Lung (tissue), 11 donors: ENCODE measurements at regions not wholly inside any gene's neighbourhood (a gene's known extent, or its start where the extent isn't known, plus 50 kb on each side); places are given as distances from the start of the nearest gene placed in this dataset.

ENCODE experiments used
- ATAC-seq: fragments of 200-7000 bp; cut with Tn5 transposase; one replicate; pipeline ENCODE4 v1.9.1; 2020; ENCODE audit warnings: moderate number of reproducible peaks; ENCODE audit not compliant: insufficient read depth, low FRiP score
- DNase-seq, 3 donors: peaks; one replicate each; pipeline ENCODE4 v3.0.0-alpha.2; 2013 to 2017
- H3K27ac ChIP-seq, 2 donors: one replicate each; pipeline ENCODE4 v1.5.1; 2013; ENCODE audit warnings: mild to moderate bottlenecking in 2 of 2, moderate library complexity in 2 of 2, control low read depth in 1 of 2, inconsistent platforms in 1 of 2, low read depth in 1 of 2, low read length in 1 of 2
- H3K27me3 ChIP-seq, 3 donors: one replicate each; pipeline ENCODE4 v1.5.1; 2013; ENCODE audit warnings: low read length in 2 of 3; ENCODE audit not compliant: control insufficient read depth in 3 of 3, insufficient read depth in 3 of 3
- H3K36me3 ChIP-seq, 4 donors: one replicate each; pipeline ENCODE4 v1.5.1; 2013; ENCODE audit warnings: low read length in 4 of 4, mild to moderate bottlenecking in 1 of 4, moderate library complexity in 1 of 4; ENCODE audit not compliant: control insufficient read depth in 4 of 4, insufficient read depth in 4 of 4
- H3K4me1 ChIP-seq, 5 donors: one replicate each; pipeline ENCODE4 v1.5.1; 2013; ENCODE audit warnings: low read length in 5 of 5, mild to moderate bottlenecking in 2 of 5, moderate library complexity in 1 of 5; ENCODE audit not compliant: control insufficient read depth in 5 of 5, insufficient read depth in 5 of 5
- H3K4me3 ChIP-seq: one replicate; pipeline ENCODE4 v1.5.1; 2013; ENCODE audit warnings: mild to moderate bottlenecking, control low read depth, moderate library complexity
- H3K9ac ChIP-seq, 2 donors: one replicate each; pipeline ENCODE4 v1.5.1; 2013; ENCODE audit warnings: low read length in 2 of 2, control low read depth in 1 of 2; ENCODE audit not compliant: insufficient read depth in 1 of 2
- H3K9me3 ChIP-seq, 4 donors: one replicate each; pipeline ENCODE4 v1.5.1; 2013; ENCODE audit warnings: low read length in 3 of 4, mild to moderate bottlenecking in 1 of 4, moderate library complexity in 1 of 4; ENCODE audit not compliant: control insufficient read depth in 4 of 4, insufficient read depth in 3 of 4
- WGBS, 2 donors: extraction: QIAGEN DNeasy Blood & Tissue Kit; methylation state at CpG; one replicate each; pipeline ENCODE4 v1.1.7; 2013; 5-methylcytosine and 5-hydroxymethylcytosine counted together
- TF ChIP-seq, protein P1 (sequence below): IDR thresholded peaks from 2 replicates; pipeline ENCODE4 v1.5.1; 2012; ENCODE audit warnings: mild to moderate bottlenecking; ENCODE audit errors: control extremely low read depth, extremely low read depth
- donor health status: control.
- donor health status: control.
- donor health status: Bipolar disorder and iron deficiency.
- donor health status: healthy.
- donor health status: DM: yes; HTN: yes; CAD: no.

DNA sequence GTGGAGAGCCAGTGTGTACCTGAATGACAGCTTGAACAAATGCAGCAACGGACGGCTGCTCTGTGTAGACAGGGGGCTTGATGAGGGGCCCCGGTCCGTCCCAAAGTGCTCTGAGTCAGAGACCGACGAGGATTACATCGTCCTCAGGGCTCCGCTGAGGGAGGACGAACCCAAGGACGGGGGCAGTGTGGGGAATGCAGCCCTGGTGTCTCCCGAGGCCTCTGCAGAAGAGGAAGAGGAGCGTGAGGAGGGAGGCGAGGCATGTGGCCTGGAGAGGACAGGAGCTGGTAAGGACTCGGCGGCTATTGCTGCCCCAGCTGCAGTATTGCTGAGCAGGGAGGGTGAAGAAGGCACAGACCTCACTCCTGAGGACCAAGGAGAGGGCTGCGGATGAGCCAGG lies 54.4 kb upstream of the WNT7A start:
- Histone ChIP-seq H3K9ac (no peak overlapping the region), H3K4me1 (peaks cover 0 to 3% (median 0%) of the 10 kb centered on the region in 5 donors), H3K9me3 (peaks cover 0 to 17% (median 0%) of the 10 kb centered on the region in 4 donors), H3K27me3 (no peaks in the 10 kb centered on the region), H3K4me3 (no peak overlapping the region), H3K36me3 (no peaks in the 10 kb centered on the region), H3K27ac (no peak overlapping the region)
- WGBS, 2 donors, result 92% methylated on average over 16 of the region's 16 CpGs
- TF ChIP-seq, protein P1, sequence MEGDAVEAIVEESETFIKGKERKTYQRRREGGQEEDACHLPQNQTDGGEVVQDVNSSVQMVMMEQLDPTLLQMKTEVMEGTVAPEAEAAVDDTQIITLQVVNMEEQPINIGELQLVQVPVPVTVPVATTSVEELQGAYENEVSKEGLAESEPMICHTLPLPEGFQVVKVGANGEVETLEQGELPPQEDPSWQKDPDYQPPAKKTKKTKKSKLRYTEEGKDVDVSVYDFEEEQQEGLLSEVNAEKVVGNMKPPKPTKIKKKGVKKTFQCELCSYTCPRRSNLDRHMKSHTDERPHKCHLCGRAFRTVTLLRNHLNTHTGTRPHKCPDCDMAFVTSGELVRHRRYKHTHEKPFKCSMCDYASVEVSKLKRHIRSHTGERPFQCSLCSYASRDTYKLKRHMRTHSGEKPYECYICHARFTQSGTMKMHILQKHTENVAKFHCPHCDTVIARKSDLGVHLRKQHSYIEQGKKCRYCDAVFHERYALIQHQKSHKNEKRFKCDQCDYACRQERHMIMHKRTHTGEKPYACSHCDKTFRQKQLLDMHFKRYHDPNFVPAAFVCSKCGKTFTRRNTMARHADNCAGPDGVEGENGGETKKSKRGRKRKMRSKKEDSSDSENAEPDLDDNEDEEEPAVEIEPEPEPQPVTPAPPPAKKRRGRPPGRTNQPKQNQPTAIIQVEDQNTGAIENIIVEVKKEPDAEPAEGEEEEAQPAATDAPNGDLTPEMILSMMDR, result no peak
- DNase-seq (no peak), ATAC-seq (no peak)

DNA sequence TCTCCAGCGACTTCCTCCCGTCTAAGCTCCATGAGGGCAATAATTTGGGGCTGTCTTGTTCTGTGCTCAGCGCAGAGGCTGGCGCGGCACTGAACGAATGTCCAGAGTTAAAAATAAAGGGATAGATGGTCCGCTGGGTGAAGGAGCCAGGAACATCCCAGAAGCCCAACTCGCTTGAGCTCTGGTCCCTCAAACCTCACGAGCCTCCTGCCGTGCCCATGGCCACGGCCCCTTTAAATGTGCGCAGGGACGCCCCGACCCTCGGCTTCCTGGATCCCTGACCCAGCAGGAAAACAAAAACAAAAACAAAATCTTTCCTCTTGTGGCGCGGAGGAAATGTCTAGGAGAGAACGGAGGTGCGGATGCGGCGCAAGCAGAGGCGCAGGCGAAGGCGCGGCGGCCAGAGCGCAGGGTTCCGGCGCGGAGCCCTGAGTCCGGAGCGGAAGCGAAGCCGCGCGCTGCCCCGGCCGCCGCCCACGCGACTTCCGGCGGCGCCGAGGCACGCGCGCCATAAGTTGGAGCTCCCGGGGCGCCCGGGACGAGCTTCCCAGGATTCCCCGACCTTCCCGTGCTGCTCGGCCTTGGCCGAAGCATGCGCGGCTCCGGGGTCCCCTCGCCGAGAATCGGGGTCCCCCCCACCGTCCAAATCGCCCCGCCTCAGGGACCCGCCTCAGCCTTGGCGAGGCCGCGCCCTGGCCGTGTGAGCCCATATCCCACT lies 52.9 kb upstream of the WNT7A start:
- H3K4me1 ChIP-seq, result peaks cover 0 to 3% (median 0%) of the 10 kb centered on the region in 5 donors
- 19% methylated on average over 70 of the region's 70 CpGs for WGBS, 2 donors
- peak overlapping the region; percentile 24 for H3K4me3 ChIP-seq
- DNase-seq (peak in 2 of 3 donors; percentile 10 to 50), ATAC-seq (no peak)
- H3K9ac ChIP-seq, result no peak overlapping the region
- TF ChIP-seq, protein P1, result no peak
- no peaks in the 10 kb centered on the region for H3K36me3 ChIP-seq
- H3K27me3 ChIP-seq, result no peaks in the 10 kb centered on the region
- H3K27ac ChIP-seq, result peak overlapping the region in 1 of 2 donors; percentile 3
- peaks cover 0 to 19% (median 0%) of the 10 kb centered on the region in 4 donors for H3K9me3 ChIP-seq

DNA sequence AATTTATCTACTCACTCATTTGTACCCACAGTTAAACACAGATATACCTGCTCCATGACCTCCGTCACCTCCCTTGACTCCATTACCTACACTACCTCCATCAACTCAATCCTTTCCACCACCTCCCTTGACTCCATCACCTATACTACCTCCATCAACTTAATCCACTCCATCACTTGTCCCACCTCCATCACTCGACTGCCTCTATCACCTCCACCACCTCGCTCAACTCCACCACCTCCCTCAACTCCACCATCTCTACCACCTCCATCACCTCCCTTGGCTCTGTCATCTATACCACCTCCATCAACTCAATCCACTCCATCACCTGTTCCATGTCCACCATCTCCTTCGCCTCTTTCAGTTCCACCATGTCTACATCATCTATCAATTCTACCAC lies 51.3 kb upstream of the WNT7A start:
- no peaks in the 10 kb centered on the region for H3K36me3 ChIP-seq
- TF ChIP-seq, protein P1, result no peak
- WGBS, 2 donors, result 95 to 98% methylated on average over 4 of the region's 4 CpGs
- H3K4me3 ChIP-seq, result no peak overlapping the region
- H3K9me3 ChIP-seq, result peaks cover 0 to 26% (median 0%) of the 10 kb centered on the region in 4 donors
- no peak overlapping the region for H3K9ac ChIP-seq
- ATAC-seq (no peak), DNase-seq (no peak)
- no peak overlapping the region for H3K27ac ChIP-seq
- no peaks in the 10 kb centered on the region for H3K27me3 ChIP-seq
- peaks cover 0 to 3% (median 0%) of the 10 kb centered on the region in 5 donors for H3K4me1 ChIP-seq
